Astrocyte of the cerebellum (primary cell): ENCODE measurements at regions not wholly inside any gene's neighbourhood (a gene's known extent, or its start where the extent isn't known, plus 50 kb on each side); places are given as distances from the start of the nearest gene placed in this dataset.

Experiments
- DNase-seq: peaks from one replicate; pipeline ENCODE4 v3.0.0-alpha.2; 2011; ENCODE audit warnings: low read depth
- H3K4me3 ChIP-seq: 2 replicates; pipeline ENCODE4 v1.5.1; 2011; ENCODE audit warnings: mild to moderate bottlenecking, low read depth, low read length, moderate library complexity
- CTCF ChIP-seq: IDR thresholded peaks from 2 replicates; pipeline ENCODE4 v1.5.1; 2012; ENCODE audit warnings: low read length, low read depth, moderate library complexity, mild to moderate bottlenecking; ENCODE audit errors: missing control alignments
- in situ Hi-C: cut with HindIII; loops from 2 replicates; pipeline ENCODE4 v1.10.0; 2017; ENCODE audit warnings: low sequenced_read_pairs

- no peak for TF ChIP-seq CTCF
- in situ Hi-C loops = no loop called here
- H3K4me3 ChIP-seq = no peak overlapping the region
- no peak for DNase-seq
Observed at GRCh38 chr1:219000631-219001030, 173.0 kb upstream of the LYPLAL1 start.

GRCh38 chr1:219010720-219011119 is 163.0 kb upstream of the LYPLAL1 start:
- H3K4me3 ChIP-seq = no peak overlapping the region
- DNase-seq = no peak
- in situ Hi-C loops = no loop called here
- TF ChIP-seq CTCF = no peak

- DNase-seq = no peak
- TF ChIP-seq CTCF = no peak
- in situ Hi-C loops = no loop called here
- H3K4me3 ChIP-seq = no peak overlapping the region
Observed at GRCh38 chr1:219020386-219020785, 153.3 kb upstream of the LYPLAL1 start.

GRCh38 chr1:219020846-219021245 is 152.8 kb upstream of the LYPLAL1 start:
- no peak for DNase-seq
- no peak overlapping the region for H3K4me3 ChIP-seq
- TF ChIP-seq CTCF = no peak
- in situ Hi-C loops = no loop called here

GRCh38 chr1:219027146-219027673 is 146.5 kb upstream of the LYPLAL1 start:
- no peak for DNase-seq
- TF ChIP-seq CTCF = no peak
- in situ Hi-C loops = no loop called here
- H3K4me3 ChIP-seq = no peak overlapping the region

GRCh38 chr1:219031809-219032208 is 141.9 kb upstream of the LYPLAL1 start:
- TF ChIP-seq CTCF = no peak
- in situ Hi-C loops = no loop called here
- no peak for DNase-seq
- H3K4me3 ChIP-seq = no peak overlapping the region

- no peak for TF ChIP-seq CTCF
- in situ Hi-C loops = no loop called here
- H3K4me3 ChIP-seq = no peak overlapping the region
- DNase-seq = no peak
Observed at GRCh38 chr1:219038398-219038797, 135.3 kb upstream of the LYPLAL1 start.
